GM12874 (cell line): ENCODE measurements at regions not wholly inside any gene's neighbourhood (a gene's known extent, or its start where the extent isn't known, plus 50 kb on each side); places are given as distances from the start of the nearest gene placed in this dataset.

Experiments
- TF ChIP-seq, protein P1 (sequence below): IDR thresholded peaks from 2 replicates; pipeline ENCODE4 v1.5.1; 2011; ENCODE audit warnings: low read depth, mild to moderate bottlenecking, control low read depth, low read length, moderate library complexity; ENCODE audit not compliant: insufficient read depth

DNA sequence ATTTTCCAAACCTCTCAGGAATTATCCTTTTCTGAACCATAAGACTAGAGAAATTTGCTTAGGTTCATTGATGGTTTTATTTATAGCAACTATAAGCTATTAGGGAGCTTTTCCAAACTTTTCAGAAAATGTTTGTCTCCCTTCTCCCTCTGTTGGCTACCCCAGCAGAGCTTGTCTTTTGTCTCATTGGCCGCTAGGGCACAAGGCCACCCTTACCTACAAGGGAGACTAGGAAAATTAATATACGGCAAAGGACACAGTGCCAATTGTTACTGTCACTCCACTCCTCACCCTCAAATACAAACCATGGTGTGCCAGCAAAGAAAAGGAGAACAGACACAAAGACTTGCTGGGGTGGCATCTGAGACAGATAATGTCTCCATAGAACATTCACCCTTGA is 471.4 kb downstream of the XPNPEP1 start:
- TF ChIP-seq, protein P1, sequence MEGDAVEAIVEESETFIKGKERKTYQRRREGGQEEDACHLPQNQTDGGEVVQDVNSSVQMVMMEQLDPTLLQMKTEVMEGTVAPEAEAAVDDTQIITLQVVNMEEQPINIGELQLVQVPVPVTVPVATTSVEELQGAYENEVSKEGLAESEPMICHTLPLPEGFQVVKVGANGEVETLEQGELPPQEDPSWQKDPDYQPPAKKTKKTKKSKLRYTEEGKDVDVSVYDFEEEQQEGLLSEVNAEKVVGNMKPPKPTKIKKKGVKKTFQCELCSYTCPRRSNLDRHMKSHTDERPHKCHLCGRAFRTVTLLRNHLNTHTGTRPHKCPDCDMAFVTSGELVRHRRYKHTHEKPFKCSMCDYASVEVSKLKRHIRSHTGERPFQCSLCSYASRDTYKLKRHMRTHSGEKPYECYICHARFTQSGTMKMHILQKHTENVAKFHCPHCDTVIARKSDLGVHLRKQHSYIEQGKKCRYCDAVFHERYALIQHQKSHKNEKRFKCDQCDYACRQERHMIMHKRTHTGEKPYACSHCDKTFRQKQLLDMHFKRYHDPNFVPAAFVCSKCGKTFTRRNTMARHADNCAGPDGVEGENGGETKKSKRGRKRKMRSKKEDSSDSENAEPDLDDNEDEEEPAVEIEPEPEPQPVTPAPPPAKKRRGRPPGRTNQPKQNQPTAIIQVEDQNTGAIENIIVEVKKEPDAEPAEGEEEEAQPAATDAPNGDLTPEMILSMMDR, result peak; percentile 17; the same call in 1 of the 2 replicates

DNA sequence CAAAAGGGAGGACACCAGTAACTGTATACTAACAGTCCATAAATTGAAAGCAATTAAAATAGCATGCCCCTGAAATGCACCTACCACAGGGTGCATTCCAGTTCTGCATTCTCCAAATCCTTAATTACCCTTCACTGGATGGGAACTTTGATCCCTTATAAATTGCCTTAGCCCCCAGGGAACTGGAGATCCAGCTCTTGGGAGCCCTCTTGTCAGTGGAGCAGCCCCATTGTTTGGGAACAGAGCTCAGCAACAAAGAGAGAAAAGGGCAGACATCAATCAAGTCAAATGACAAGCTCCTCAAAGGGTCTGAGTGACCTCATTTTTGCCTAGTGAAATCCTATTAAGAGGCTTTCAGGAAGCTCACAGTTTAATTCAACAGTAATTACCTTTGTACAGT is 472.6 kb downstream of the XPNPEP1 start:
- TF ChIP-seq, protein P1, result no peak

DNA sequence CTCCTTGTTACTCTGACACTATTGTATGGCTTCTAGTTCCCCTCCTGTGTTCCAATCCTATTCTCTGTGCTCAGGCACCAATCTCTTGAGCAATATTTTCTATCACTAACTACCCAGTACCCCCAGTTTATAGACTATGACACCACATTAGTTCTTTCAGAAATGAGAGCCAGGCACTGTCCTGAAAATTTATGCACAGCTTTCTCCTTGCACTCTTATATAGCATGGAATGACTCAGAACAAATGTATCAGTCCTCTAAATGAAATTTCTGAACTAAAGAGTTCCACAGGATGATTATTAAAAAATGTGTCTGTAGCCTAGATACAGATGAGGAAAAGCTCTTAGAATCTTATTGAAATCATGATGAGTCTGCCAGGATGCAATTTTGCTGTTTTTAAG is 489.9 kb downstream of the XPNPEP1 start:
- TF ChIP-seq, protein P1, result no peak

DNA sequence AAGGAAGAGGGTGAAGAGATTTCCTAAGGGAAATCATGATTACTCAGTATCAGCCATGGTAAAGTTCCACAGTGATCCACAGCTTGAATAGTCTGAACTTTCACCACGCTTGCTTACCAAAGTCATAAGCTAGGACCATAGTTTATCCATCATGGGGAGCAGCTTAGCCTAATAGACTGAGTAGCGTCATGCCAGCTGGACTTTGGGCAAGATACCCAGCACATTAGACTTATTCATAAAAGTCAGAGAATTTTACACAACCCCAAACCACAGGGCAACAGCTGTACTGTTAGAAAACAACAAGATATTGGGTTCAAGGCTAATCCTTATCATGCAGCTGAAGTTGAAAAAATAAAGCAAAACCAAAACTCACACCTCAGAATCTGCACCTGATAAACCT is 491.0 kb downstream of the XPNPEP1 start:
- TF ChIP-seq, protein P1, result no peak

DNA sequence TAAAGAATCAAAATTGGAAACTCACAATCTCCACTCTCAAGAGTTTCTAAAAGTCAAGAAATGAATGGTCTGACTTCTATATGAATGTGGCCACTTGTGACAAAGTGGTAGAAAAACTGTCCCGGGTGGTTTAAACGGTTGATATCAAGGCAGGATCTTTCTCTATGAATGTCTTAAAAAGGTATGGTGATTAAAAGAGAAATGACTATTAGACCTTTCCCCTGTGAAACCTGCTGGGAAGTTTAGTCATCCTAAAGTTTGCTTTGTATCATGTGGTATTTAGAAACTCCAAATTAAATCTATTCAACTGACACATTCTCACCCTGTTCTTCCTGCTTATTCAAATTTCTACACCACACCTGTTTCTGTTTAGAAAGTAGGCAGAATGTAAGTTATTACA is 492.5 kb downstream of the XPNPEP1 start:
- TF ChIP-seq, protein P1, result no peak

DNA sequence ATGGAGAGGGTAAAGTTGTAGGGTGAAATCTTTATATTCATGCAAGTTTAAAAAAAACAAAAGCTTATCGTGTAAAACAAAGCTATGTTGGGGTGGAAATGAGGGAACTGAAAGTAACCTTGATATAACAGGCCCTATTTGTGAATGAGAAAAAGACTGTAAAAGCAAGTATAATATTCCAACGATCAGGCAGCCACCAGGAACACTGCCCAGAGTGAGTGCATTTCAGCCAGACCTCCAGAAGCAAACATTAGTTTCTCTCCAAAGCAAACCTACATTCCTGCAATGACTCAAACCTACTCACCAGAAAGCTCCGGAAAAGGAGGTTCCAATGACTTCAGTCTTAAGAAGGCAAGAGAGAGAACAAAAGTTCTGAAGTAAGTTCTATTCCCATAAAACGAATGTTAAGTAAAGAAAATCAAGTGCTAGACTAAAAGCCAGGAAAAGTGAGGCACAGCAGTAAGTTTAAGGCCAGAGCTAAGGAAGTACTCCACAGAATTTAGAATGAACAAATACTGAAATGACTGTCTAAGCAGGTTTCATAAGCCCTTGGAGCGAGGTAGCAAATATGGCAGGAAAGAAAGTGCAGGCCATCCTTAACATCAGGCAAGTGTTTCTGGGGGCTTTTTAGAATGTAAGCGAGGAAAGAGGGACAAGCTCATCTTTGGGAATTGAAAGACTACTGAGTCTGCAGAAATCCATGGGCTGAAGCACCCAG is 493.1 kb downstream of the XPNPEP1 start:
- TF ChIP-seq, protein P1, result no peak

DNA sequence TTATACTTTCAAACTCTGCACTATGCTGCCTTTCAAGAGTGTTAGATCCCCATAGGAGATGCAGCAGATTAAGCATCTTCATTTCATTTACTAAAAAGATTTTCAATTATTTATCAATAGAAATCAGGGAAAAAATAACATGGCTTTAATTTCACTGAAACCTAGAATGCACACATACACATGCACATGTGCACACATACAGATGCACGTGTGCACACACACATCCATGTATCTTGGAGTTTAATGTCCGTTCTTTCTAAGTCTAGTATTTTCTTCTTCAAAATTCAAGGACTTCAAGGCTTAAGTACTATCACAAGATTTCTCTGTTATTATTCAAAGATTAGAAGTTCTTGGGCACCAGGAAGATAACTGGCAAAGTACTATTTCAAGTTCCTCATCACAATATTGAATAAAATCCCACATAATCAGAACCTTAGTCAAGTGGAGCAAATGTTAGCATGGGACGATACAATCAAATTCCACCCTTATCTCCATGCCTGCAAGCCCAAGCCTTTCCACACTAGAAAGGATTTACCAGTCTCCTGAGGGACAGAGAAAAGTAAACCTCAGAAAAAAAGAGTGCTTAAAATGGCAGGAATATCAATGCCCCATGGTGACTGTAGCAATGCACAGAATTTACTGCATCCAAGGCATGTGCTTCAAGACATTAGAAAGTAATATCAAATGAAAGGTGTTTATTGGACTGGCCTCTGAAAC is 494.4 kb downstream of the XPNPEP1 start:
- TF ChIP-seq, protein P1, result no peak
